ENCODE measurements at regions not wholly inside any gene's neighbourhood (a gene's known extent, or its start where the extent isn't known, plus 50 kb on each side); places are given as distances from the start of the nearest gene placed in this dataset.

GRCh38 chr12:127008755-127009403, 1258.1 kb upstream of the TMEM132C start:
- no peaks in the 10 kb centered on the region for H3K36me3 Mint-ChIP-seq (ENCODE audit: insufficient read depth, unreplicated experiment)
- peak; percentile 14 for DNase-seq (ENCODE audit: unreplicated experiment)
- H3K9me3 Mint-ChIP-seq (ENCODE audit: unreplicated experiment): no peaks in the 10 kb centered on the region
- intact Hi-C loops (cut with micrococcal nuclease): no loop called here
- ChIA-PET POLR2A (no interaction called here), CTCF (interaction anchor here (0.7 kb wide), 1 partner anchor 821 kb away, joined by 3 read pairs; no protein-coding TSS in a partner anchor)
- no peak overlapping the region for H3K27ac Mint-ChIP-seq (ENCODE audit: low read depth, unreplicated experiment)
- H3K4me1 Mint-ChIP-seq (ENCODE audit: insufficient read depth, unreplicated experiment): no peaks in the 10 kb centered on the region
- no peak overlapping the region for H3K4me3 Mint-ChIP-seq (ENCODE audit: unreplicated experiment)
- BruUV-seq (replicated peaks): no TSS peak
- TF ChIP-seq CTCF (IDR thresholded peaks at IDR 0.05; ENCODE audit: unreplicated experiment): no peak
- H3K27me3 Mint-ChIP-seq (ENCODE audit: insufficient read depth, unreplicated experiment): no peaks in the 10 kb centered on the region

DNA sequence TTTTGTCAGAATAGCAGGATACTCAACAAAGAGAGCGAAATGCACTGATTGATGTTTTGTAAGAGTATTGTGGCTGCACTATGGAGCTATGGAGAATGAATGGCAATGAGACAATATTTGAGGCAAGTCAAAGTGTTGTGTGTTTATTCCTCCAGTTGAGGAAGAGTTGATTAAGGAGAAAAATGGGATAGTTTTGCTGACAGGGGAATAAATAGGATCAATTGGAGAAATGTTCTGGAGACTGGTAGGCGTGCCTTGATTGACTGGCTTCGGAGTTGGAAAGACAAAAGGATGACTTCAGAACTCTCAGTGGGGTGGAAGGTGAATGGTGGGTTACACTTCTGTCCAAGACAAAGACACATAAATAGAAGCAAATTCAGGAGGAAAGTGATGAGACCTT, 1254.9 kb upstream of the TMEM132C start:
- H3K4me1 Mint-ChIP-seq (ENCODE audit: insufficient read depth, unreplicated experiment): no peaks in the 10 kb centered on the region
- no TSS peak for BruUV-seq (replicated peaks)
- TF ChIP-seq CTCF (IDR thresholded peaks at IDR 0.05; ENCODE audit: unreplicated experiment): no peak
- no peak overlapping the region for H3K27ac Mint-ChIP-seq (ENCODE audit: low read depth, unreplicated experiment)
- POLR2A ChIA-PET: no interaction called here
- CTCF ChIA-PET: no interaction called here
- no peak overlapping the region for H3K4me3 Mint-ChIP-seq (ENCODE audit: unreplicated experiment)
- intact Hi-C loops (cut with micrococcal nuclease): no loop called here
- H3K9me3 Mint-ChIP-seq (ENCODE audit: unreplicated experiment): no peaks in the 10 kb centered on the region
- DNase-seq (ENCODE audit: unreplicated experiment): no peak
- no peaks in the 10 kb centered on the region for H3K36me3 Mint-ChIP-seq (ENCODE audit: insufficient read depth, unreplicated experiment)
- no peaks in the 10 kb centered on the region for H3K27me3 Mint-ChIP-seq (ENCODE audit: insufficient read depth, unreplicated experiment)

- peak overlapping the region; percentile 39 for H3K27ac Mint-ChIP-seq (ENCODE audit: low read depth, unreplicated experiment)
- H3K36me3 Mint-ChIP-seq (ENCODE audit: insufficient read depth, unreplicated experiment): no peaks in the 10 kb centered on the region
- no peak for TF ChIP-seq CTCF (IDR thresholded peaks at IDR 0.05; ENCODE audit: unreplicated experiment)
- no peak for DNase-seq (ENCODE audit: unreplicated experiment)
- H3K4me3 Mint-ChIP-seq (ENCODE audit: unreplicated experiment): no peak overlapping the region
- POLR2A ChIA-PET: no interaction called here
- intact Hi-C loops (cut with micrococcal nuclease): no loop called here
- CTCF ChIA-PET: interaction anchor here (0.6 to 1.1 kb wide), 3 partner anchors 35 to 1830 kb away, joined by 4 to 6 read pairs (median 4); no protein-coding TSS in a partner anchor
- BruUV-seq (replicated peaks): no TSS peak
- no peaks in the 10 kb centered on the region for H3K4me1 Mint-ChIP-seq (ENCODE audit: insufficient read depth, unreplicated experiment)
- no peaks in the 10 kb centered on the region for H3K9me3 Mint-ChIP-seq (ENCODE audit: unreplicated experiment)
- H3K27me3 Mint-ChIP-seq (ENCODE audit: insufficient read depth, unreplicated experiment): no peaks in the 10 kb centered on the region
These were observed 1253.8 kb upstream of the TMEM132C start for GRCh38 chr12:127013197-127013596.

GRCh38 chr12:127014079-127014478, 1252.9 kb upstream of the TMEM132C start:
- no peak for DNase-seq (ENCODE audit: unreplicated experiment)
- BruUV-seq (replicated peaks): no TSS peak
- ChIA-PET CTCF (interaction anchor here (0.6 kb wide), 1 partner anchor 36 kb away, joined by 4 read pairs; no protein-coding TSS in a partner anchor), POLR2A (no interaction called here)
- TF ChIP-seq CTCF (IDR thresholded peaks at IDR 0.05; ENCODE audit: unreplicated experiment): no peak
- intact Hi-C loops (cut with micrococcal nuclease): no loop called here
- H3K27me3 Mint-ChIP-seq (ENCODE audit: insufficient read depth, unreplicated experiment): no peaks in the 10 kb centered on the region
- no peak overlapping the region for H3K4me3 Mint-ChIP-seq (ENCODE audit: unreplicated experiment)
- no peaks in the 10 kb centered on the region for H3K4me1 Mint-ChIP-seq (ENCODE audit: insufficient read depth, unreplicated experiment)
- no peaks in the 10 kb centered on the region for H3K36me3 Mint-ChIP-seq (ENCODE audit: insufficient read depth, unreplicated experiment)
- H3K27ac Mint-ChIP-seq (ENCODE audit: low read depth, unreplicated experiment): no peak overlapping the region
- no peaks in the 10 kb centered on the region for H3K9me3 Mint-ChIP-seq (ENCODE audit: unreplicated experiment)
